GM19438 (cell line): ENCODE measurements at regions not wholly inside any gene's neighbourhood (a gene's known extent, or its start where the extent isn't known, plus 50 kb on each side); places are given as distances from the start of the nearest gene placed in this dataset.

Experiments used
- ATAC-seq: cut with Tn5 transposase; IDR thresholded peaks from one replicate; pipeline ENCODE4 v1.9.1; 2021; ENCODE audit warnings: low read depth; ENCODE audit not compliant: unreplicated experiment

DNA sequence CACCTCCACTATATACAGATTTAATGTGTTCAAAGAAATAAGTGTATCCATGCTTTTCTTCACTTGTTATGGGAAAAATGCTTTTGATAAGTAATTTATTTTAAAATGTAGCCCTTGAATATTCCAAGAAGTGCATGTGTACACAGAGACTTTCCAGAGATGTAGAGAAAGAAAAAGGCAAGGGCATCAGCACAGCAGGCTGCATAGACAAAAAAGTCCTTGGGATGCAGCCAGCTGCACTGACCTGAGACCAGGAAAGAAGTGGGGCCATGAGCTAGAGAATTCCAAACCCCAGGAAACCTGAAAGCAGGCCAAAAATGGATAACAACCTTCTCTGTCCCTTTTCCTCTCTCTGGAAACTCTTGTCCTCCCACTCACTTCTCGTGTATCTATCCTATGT, 51.6 kb upstream of the PRDM8 start:
- ATAC-seq, result no peak

GRCh38 chr4:80144676-80145470, 52.4 kb upstream of the PRDM8 start:
- no peak for ATAC-seq

- no peak for ATAC-seq
Observed at GRCh38 chr4:80143307-80143679, 54.0 kb upstream of the PRDM8 start.

GRCh38 chr4:80142394-80143306, 54.7 kb upstream of the PRDM8 start:
- ATAC-seq, result no peak

DNA sequence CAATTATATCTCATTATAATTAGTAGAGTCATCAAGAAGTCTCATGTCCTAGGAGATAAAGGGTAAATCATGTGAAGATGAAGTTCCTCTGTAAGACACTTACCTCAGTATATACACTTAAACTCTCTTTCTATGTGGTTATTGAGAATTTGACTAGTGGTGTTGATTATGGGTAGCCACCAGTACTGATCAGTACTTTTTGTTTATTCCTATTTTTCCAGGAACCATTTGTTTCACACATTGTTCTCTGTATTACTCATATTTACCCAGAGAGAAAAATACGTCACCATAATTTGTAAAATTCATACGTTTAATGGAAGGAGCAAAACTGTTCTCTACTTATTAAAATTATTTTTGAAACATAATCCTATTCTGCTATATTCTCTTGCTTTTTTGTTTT, 55.8 kb upstream of the PRDM8 start:
- ATAC-seq, result no peak

GRCh38 chr4:80140194-80140593, 57.1 kb upstream of the PRDM8 start:
- ATAC-seq, result no peak

DNA sequence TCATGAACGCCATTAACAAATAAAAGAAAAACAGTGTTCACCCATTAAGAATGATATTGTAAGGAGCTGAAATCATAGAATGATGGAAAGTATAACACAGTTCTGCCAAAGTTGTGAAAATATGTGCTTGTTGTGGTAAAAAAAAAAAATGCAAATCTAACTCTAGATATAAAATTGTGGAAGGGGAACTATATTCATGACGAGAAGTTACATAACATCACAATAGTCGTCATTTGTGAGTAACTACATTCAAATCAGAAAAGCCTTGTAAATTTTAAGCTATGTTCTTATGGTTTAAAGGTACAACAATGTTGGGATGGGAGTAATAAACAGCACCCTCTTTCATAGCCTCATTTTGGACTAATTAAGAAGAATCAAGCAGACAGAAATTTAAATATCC, 57.6 kb upstream of the PRDM8 start:
- no peak for ATAC-seq

DNA sequence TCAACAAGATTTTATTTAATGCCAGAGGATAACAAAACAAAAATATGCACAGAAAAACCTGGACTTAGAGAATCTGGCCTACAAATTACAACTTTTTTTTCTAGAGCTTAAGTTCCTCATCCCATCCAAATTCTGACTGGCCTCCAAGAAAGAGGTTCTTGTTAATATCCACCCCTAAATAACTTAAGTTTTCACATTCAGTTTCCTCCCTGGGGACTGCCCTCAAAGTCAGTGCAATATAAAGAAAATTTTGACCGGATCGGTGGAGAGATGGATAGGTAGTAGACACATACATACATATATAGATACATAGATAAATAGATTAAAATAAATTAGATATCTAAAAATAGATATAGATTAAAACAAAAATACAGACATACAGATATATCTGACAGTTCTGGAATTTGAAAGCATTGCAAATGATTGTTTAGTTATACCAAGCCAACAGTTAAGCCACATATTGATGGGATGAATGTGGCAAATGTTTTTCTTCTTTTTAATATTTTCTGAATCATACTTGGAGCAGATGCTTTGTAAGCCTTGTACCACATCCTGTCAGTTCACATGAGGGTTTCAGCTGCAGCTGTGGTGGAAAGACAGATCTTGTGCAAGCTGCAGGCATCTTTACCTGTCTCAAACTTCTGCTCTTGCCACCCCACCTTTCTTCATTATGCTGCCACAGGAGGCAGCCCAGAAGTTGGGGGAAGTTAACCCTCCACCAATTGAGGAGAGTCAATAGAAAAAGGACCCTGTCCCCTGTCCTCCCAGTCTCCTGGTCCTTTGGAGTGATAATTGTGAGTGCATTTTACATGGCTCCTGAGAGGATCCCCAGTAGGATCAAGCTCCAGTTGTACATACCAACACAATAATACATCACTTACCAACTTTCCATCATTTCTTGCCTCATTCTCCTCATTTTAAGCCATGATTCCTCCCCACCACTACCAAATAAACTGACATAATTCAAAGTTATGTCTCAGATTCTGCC, 58.5 kb upstream of the PRDM8 start:
- peak; percentile 97 for ATAC-seq

DNA sequence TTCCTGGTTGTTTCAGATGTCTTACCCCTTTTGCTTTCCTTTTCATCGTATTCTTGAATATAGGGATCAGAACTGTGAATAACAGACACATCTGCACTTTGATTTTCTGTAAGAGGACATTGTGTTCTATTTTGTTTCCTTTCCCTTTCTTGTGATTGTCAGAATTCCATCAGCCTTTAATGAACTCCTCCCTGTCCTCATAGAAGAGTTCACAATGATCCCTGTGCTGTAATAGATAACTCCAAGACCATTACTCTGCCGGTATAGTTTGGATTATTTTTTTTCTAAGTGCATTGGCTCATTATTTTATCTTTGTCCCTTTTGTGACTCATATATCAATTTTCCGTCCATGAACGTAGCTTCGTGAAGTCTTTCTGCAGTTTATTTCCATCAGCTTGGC, 59.7 kb upstream of the PRDM8 start:
- no peak for ATAC-seq

DNA sequence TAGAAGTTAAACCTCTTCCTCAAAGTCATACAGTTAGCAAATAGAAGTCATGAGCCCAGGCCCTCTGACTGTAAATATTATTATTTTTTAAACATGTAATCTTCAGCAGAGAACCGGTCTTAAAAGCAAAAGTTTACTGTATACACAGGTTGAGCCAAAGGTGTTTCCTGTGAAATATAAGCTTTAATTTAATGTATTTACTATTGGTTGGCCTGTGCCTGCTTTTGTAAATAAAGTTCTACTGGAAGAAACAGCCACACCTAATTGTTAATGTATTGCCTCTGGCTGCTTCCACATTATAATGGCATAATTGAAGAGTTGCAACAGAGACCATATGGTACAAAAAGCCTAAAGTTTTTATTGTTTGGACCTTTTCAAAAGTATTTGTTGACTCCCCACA, 61.0 kb upstream of the PRDM8 start:
- no peak for ATAC-seq

- no peak for ATAC-seq
Observed at GRCh38 chr4:80135702-80136058, 61.6 kb upstream of the PRDM8 start.

DNA sequence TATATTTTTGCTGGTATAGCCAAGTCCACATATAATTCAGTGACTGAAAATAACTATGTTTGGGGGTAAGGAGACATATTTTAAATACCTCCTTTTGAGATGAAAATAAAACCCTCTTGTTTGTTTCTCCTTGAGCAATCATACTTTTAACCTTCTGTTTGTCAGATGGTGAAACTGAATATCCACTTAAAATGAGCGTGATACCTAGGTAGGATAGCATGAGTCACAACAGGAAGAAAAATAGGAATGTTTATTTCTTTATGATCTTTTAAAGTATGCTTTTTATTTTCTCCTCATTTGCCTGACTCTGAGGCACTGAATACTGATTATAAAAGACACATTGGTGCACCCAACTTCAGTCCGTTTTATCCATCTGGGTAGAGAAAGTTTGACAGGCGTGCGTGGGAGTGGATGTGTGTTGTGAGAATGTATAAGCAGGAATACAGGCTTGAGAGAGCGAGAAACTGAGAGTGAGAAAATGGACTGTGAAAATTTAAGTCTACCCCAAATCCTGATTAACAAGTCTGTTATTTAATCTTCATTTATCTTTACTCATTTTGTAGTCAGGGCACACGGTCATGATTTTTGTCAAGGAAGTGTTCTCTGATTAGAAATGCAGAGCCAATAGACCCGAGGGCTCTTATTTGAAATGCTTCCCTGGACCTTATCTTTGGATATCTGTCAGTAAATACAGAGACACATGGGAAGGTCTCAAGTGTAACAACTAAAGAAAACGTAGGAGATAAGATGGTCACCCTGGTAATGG, 62.1 kb upstream of the ANTXR2 start:
- no peak for ATAC-seq

GRCh38 chr4:80133240-80133783, 60.3 kb upstream of the ANTXR2 start:
- ATAC-seq, result no peak

GRCh38 chr4:80129785-80130184, 56.8 kb upstream of the ANTXR2 start:
- ATAC-seq, result no peak

GRCh38 chr4:80128941-80129340, 55.9 kb upstream of the ANTXR2 start:
- ATAC-seq, result no peak

DNA sequence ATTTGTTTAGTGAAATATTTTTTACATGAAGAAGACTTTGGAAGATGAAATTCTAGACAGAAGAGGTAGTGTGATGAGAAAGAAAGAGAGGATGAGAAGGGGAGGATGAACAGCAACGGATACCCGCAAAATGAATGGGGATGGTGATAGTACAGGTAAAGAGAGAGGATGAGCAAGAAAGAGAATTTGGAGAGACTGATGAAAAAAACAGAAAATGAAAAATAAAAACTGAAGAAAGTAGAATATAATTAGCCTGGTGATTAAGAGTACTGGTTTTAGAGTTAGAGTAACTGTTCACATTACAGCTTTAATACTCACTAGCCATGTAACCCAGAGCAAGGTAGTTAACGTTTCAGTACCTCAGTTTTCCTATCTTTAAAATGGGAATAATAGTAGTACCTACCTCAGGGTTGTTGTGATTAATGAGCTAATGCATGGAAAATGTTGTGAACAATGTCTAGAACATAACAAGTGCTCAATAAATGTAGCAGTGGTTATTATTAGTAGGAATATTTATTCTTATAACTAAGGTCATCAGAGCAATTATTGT, 54.9 kb upstream of the ANTXR2 start:
- no peak for ATAC-seq

- no peak for ATAC-seq
Observed at GRCh38 chr4:80126435-80126834, 53.4 kb upstream of the ANTXR2 start.

- ATAC-seq, result peak; percentile 75
Observed at GRCh38 chr4:80125252-80126177, 52.5 kb upstream of the ANTXR2 start.
